BJ (cell line): ENCODE measurements at regions not wholly inside any gene's neighbourhood (a gene's known extent, or its start where the extent isn't known, plus 50 kb on each side); places are given as distances from the start of the nearest gene placed in this dataset.

ENCODE experiments used
- CTCF ChIA-PET: fragments of 350-600 bp; formaldehyde crosslinking; extraction: SDS; loops from one replicate; lab custom pipeline; 2021; ENCODE audit warnings: antibody characterized with exemption, inconsistent platforms; lab: Yijun Ruan, JAX
- POLR2A ChIA-PET: fragments of 300-600 bp; sonication (Branson Sonifier 250); formaldehyde crosslinking; extraction: SDS; loops from one replicate; lab custom pipeline; 2021; ENCODE audit warnings: antibody characterized with exemption; lab: Charles Lee
- DNase-seq: peaks from one replicate; pipeline ENCODE4 v3.0.0-alpha.2; 2011; ENCODE audit warnings: low read depth
- H3K27me3 ChIP-seq: 2 replicates; pipeline ENCODE4 v1.6.0; 2011; ENCODE audit warnings: low read length; ENCODE audit not compliant: control insufficient read depth, insufficient read depth
- H3K36me3 ChIP-seq: 2 replicates; pipeline ENCODE4 v1.5.1; 2011; ENCODE audit warnings: low read length; ENCODE audit not compliant: control insufficient read depth, insufficient read depth
- H3K4me3 ChIP-seq: 2 replicates; pipeline ENCODE4 v1.5.1; 2011; ENCODE audit warnings: low read depth, mild to moderate bottlenecking, control low read depth, low read length
- CTCF ChIP-seq: IDR thresholded peaks from 2 replicates; pipeline ENCODE4 v1.5.1; 2011; ENCODE audit warnings: low read depth, mild to moderate bottlenecking, control low read depth, inconsistent platforms, low read length, moderate library complexity; ENCODE audit not compliant: insufficient read depth

DNA sequence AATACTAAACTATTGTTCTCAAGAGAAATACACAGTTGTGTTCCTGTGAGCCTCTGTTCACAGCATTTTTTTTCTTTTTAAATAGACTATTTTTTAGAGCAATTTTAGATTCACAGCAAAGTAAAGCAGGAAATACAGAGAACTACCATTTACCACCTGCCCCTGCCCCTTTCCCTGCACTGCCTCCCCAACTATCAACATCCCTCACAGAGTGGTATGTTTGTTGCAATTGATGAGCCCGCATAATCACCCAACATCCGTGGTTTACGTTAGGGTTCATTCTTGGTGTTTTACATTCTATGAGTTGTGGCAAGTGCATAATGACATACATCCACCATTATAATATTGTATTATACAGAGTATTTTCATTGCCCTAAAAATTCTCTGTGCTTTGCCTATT lies 71.6 kb upstream of the TNFAIP3 start:
- no peaks in the 10 kb centered on the region for H3K27me3 ChIP-seq
- POLR2A ChIA-PET, result no interaction called here
- no peak for TF ChIP-seq CTCF
- no peak overlapping the region for H3K4me3 ChIP-seq
- no peak for DNase-seq
- no peaks in the 10 kb centered on the region for H3K36me3 ChIP-seq
- CTCF ChIA-PET, result interaction anchor here (1.3 kb wide), 2 partner anchors 8 to 72 kb away, joined by 3 to 5 read pairs; partner anchors contain the start of gene TNFAIP3

- CTCF ChIA-PET, result interaction anchor here (1.5 to 3.3 kb wide), 5 partner anchors 11 to 148 kb away, joined by 5 to 25 read pairs (median 9); no protein-coding TSS in a partner anchor
- POLR2A ChIA-PET, result interaction anchor here (0.6 kb wide), 1 partner anchor 72 kb away, joined by 3 read pairs; no protein-coding TSS in a partner anchor
- DNase-seq, result no peak
- Histone ChIP-seq H3K4me3 (no peak overlapping the region), H3K36me3 (no peaks in the 10 kb centered on the region), H3K27me3 (no peaks in the 10 kb centered on the region)
- TF ChIP-seq CTCF, result no peak
Observed at GRCh38 chr6:137798261-137798660, 68.8 kb upstream of the TNFAIP3 start.

GRCh38 chr6:137798846-137799245 lies 68.2 kb upstream of the TNFAIP3 start:
- H3K4me3 ChIP-seq, result no peak overlapping the region
- no peaks in the 10 kb centered on the region for H3K27me3 ChIP-seq
- ChIA-PET POLR2A (interaction anchor here (0.6 kb wide), 2 partner anchors 8 to 73 kb away, joined by 3 to 4 read pairs; no protein-coding TSS in a partner anchor), CTCF (interaction anchor here (0.9 to 3.3 kb wide), 13 partner anchors 8 to 177 kb away, joined by 3 to 25 read pairs (median 5); partner anchors contain the start of gene TNFAIP3)
- H3K36me3 ChIP-seq, result no peaks in the 10 kb centered on the region
- no peak for TF ChIP-seq CTCF
- no peak for DNase-seq

- ChIA-PET CTCF (interaction anchor here (0.6 to 3.3 kb wide), 19 partner anchors 9 to 559 kb away, joined by 3 to 25 read pairs (median 4); partner anchors contain the start of gene TNFAIP3), POLR2A (no interaction called here)
- peak; percentile 58 for TF ChIP-seq CTCF
- Histone ChIP-seq H3K4me3 (no peak overlapping the region), H3K27me3 (no peaks in the 10 kb centered on the region), H3K36me3 (no peaks in the 10 kb centered on the region)
- no peak for DNase-seq
Observed at GRCh38 chr6:137799950-137800568, 67.0 kb upstream of the TNFAIP3 start.

DNA sequence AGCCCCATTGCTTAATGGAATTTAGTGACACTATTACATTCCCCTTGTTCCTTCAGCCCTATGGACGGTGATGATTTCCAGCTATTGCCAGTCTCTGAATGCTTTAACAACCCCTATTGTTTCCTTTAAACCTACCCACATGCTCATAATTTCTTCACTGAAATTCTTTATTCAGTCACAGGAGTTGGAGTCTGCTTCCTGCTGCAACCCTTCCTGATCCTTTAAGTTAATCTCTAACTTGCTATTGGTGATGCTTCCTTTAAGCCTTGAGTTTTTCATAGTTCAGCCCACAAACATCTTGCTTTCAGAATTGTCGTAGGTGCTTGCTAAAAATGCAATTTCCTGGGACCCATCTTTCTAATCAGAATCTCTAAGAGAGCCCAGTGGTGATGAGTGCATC lies 66.3 kb upstream of the TNFAIP3 start:
- CTCF ChIA-PET, result interaction anchor here (2.1 kb wide), 1 partner anchor 66 kb away, joined by 16 read pairs; the partner anchor contains the start of gene TNFAIP3
- no peaks in the 10 kb centered on the region for H3K27me3 ChIP-seq
- TF ChIP-seq CTCF, result no peak
- POLR2A ChIA-PET, result no interaction called here
- no peak overlapping the region for H3K4me3 ChIP-seq
- DNase-seq, result no peak
- no peaks in the 10 kb centered on the region for H3K36me3 ChIP-seq
